Fibroblast of skin of right biceps (primary cell): ENCODE measurements at regions not wholly inside any gene's neighbourhood (a gene's known extent, or its start where the extent isn't known, plus 50 kb on each side); places are given as distances from the start of the nearest gene placed in this dataset.
A peak's percentile ranks its signal among the peaks of the same experiment; 100 is the strongest.
"Not testable (repeated sequence)": the region's sequence is repeated elsewhere in the genome, so short reads cannot be mapped to it uniquely, and the experiment has no call there.

Source experiments
- DNase-seq: peaks from one replicate; pipeline ENCODE4 v3.0.0-alpha.2; 2013

- no peak for DNase-seq
Observed at GRCh38 chr21:27528697-27529096, 561.8 kb upstream of the ADAMTS5 start.

GRCh38 chr21:27526451-27526850 is 559.6 kb upstream of the ADAMTS5 start:
- DNase-seq: no peak

DNA sequence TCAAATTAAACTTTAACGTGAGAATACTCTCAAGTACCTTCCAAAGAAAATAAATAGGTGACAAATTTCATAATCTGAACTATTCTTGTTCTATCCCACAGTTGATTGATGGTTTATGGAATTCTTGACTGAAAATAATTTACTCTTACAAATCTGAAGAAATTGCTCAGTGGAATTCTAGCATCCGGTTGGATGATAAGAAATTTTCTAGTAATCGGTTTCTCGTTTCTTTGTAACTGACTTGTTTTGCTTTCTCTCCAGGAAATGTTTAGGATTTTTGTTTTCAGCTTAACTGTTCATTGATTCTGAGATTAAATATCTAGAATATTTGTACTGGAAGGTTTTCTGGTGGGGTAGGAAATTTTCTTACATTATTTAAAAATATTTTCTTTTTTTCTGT is 558.9 kb upstream of the ADAMTS5 start:
- no peak for DNase-seq

GRCh38 chr21:27519361-27519760 is 552.5 kb upstream of the ADAMTS5 start:
- DNase-seq: peak; percentile 93

DNA sequence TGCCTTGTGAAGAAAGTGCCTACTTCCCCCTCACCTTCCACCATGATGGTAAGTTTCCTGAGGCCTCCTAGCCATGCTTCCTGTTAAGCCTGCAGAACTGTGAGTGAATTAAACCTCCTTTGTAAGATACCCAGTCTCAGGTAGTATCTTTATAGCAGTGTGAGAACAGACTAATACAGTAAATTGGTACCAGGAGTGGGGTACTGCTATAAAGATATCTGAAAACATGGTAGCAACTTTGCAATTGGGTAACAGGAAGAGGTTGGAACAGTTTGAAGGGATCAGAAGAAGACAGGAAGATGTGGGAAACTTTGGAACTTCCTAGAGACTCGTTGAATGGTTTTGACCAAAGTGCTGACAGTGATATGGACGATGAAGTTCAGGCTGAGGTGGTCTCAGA is 550.3 kb upstream of the ADAMTS5 start:
- not testable (repeated sequence) for DNase-seq

DNA sequence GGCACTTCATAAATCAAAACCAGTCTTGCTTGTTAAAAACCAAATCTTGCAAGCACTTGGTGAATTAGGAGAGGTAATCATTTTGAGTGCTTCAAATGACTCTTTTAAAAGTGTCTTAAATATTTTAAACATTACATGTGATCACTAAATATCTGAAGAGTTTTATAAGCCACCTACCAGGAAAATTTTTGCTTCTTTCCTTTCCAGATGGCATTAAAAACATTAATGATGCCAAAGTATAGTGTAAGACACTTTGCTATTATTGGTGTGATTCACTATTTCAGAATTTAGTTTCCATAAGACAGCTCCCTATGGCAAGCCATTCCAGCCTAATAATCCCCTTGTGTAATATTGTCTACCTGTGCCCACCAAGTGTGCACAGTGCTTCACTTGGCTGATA is 548.8 kb upstream of the ADAMTS5 start:
- DNase-seq: no peak

DNA sequence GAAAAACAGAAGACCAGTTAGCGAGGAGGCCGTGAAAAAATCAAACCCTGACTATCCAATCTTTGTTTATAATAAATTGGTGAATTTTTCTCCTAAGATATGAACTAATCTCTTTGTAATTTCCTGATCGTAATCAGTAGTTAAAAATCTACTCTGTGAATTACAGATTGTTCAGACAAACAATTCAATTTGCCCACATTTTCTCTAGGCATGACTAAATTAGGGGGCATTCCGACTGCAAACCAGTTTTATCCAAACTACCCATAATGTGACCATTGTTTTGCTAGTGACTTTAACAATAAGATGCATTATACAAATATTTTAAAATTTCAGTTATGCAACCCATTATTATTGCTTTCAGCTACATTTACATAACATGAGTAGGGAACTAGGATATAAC is 546.9 kb upstream of the ADAMTS5 start:
- no peak for DNase-seq

GRCh38 chr21:27513016-27513415 is 546.1 kb upstream of the ADAMTS5 start:
- DNase-seq: no peak

GRCh38 chr21:27511233-27511632 is 544.3 kb upstream of the ADAMTS5 start:
- no peak for DNase-seq

GRCh38 chr21:27507695-27508094 is 540.8 kb upstream of the ADAMTS5 start:
- DNase-seq: no peak

GRCh38 chr21:27505516-27505915 is 538.6 kb upstream of the ADAMTS5 start:
- peak; percentile 93 for DNase-seq

DNA sequence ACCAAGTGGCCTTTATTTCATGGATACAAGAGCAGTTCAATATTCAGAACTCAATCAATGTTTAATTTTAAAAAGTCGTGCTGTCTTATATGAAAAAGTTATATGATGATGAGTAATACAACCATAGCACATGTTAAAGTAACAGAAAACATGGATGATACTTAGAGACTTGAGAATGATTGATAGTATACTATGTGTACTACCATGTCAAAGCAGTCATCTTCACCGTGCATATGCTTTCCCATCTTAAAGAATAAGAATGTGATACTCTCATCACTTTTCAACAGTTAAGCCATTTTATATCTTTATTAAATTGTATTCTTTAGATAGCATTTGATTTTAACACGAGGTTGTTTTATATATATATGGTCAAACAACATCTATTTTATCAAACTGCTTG is 535.9 kb upstream of the ADAMTS5 start:
- DNase-seq: no peak

DNA sequence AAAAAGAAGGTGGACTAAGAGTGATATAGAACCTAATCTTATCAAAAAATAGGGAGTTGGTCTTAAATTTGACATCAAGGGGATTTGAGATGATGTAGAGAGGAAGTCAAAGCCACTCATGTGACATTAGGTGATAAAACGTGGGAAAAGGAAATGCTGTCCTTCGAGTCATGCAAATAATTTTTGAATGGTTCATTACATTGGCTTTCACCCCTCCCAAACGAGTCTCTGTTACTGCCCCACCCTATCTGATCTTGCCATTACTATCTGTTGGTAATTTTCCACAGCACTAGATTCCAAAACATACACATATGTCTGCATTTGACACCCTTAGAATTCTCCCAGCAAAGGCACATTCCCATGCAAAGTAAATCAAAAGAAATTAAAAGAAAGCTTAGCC is 531.1 kb upstream of the ADAMTS5 start:
- peak; percentile 33 for DNase-seq

GRCh38 chr21:27495836-27496235 is 528.9 kb upstream of the ADAMTS5 start:
- no peak for DNase-seq

GRCh38 chr21:27493542-27493941 is 526.7 kb upstream of the ADAMTS5 start:
- no peak for DNase-seq

- no peak for DNase-seq
Observed at GRCh38 chr21:27487676-27488075, 520.8 kb upstream of the ADAMTS5 start.

GRCh38 chr21:27480841-27481261 is 514.0 kb upstream of the ADAMTS5 start:
- DNase-seq: peak; percentile 68

GRCh38 chr21:27477296-27477695 is 510.4 kb upstream of the ADAMTS5 start:
- DNase-seq: peak; percentile 43

- peak; percentile 47 for DNase-seq
Observed at GRCh38 chr21:27476696-27477095, 509.8 kb upstream of the ADAMTS5 start.

DNA sequence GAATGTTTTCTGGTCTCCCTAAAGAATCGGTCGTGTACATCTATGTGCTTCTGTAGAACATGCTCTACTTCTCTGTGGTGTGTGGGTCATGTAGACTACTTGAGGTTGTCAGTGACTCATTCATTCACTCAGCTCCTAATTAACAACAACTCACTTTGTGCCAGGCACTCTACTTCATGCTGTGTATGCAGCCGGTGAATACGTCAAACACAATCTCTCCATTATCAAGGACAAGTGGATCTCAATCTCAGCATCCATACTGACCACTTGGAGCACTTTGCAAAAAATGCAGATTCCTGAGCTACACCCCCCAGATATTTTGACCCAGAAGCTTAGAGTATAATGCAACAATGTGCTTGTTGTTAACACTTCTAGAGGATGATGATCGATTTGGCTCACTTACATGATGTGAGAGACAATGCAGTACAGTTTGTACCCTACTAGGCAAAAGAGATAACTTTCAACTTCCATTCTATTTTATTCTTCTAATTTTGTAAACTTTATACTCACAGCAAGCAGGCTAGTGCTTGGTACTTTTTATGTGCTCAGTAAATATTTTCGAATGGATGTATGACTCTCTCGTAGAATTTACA is 508.6 kb upstream of the ADAMTS5 start:
- DNase-seq: no peak

DNA sequence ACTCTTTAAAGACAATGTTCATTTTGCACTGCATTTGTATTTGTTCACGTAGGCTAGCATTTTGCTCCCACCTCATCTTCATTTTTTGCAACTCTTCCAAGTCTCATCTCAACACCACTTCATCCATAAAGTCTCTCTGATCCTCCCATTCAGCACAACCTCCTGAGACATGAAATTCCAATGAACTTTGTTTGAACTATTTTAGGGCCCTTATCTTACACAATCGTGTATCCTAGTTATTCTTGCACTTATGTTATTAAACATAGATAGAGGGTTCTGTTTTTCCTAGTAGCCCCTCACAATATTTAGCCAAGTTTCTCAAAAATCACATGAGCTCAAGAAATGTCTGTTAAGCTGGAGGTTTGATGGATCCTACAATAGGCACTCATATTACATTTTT is 500.5 kb upstream of the ADAMTS5 start:
- DNase-seq: no peak

DNA sequence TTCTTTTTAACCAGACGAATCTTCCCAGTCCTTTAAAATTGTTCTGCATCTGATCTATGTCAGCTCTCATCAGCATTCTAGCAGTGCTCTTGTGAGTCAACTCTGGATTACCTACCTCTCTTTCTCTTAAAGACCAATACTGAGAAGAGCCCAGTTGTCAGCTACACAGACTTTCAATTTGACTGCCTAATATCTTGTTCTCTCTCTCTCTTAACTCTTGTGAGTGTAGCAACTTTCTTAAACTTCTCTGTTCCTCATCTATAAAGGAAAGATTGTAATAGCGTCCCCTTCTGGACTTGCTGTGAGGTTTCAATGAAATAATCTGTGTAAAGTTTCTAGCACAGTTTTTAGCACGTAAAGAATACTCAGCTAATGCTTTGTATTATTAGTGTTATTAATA is 499.3 kb upstream of the ADAMTS5 start:
- no peak for DNase-seq

DNA sequence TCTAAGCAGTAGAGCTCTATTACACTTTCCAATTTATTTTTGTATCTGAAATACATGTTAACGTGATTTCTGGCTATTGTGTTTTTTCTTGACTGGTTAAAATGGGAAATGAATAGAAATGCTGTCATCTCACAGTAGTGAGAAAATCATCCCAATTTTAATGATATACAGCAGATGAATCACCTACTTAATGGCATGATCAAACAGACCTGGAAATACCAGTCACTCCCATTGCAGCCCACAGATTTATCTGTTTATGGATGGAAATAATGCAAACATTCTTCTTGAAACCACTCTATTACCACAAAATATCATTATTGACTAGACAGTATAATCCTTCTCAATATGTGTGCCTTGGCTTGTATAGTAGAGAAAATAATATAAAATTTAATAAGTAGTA is 497.8 kb upstream of the ADAMTS5 start:
- peak; percentile 58 for DNase-seq

DNA sequence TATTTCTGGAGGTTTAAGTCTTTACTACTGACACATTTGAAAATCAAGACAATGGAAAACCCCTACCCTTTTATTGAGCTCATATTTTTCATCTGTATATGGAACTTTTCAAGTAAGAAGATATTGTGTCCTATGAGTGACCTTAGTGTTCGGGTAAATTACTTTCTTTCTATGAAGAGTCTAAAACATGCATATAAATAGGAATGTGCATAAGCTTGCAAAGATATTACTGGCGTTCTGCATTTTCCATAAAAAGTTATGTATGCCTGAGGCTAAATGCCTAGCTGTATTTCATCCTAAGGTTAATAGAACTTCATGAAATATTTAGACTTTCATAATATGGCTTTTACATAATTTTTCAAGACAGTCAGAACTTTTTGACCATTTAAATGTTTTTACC is 495.8 kb upstream of the ADAMTS5 start:
- DNase-seq: no peak

- no peak for DNase-seq
Observed at GRCh38 chr21:27454234-27454633, 487.3 kb upstream of the ADAMTS5 start.

- DNase-seq: no peak
Observed at GRCh38 chr21:27451116-27451515, 484.2 kb upstream of the ADAMTS5 start.
